IMR-90 (cell line): ENCODE measurements at regions not wholly inside any gene's neighbourhood (a gene's known extent, or its start where the extent isn't known, plus 50 kb on each side); places are given as distances from the start of the nearest gene placed in this dataset.
A peak's percentile ranks its signal among the peaks of the same experiment; 100 is the strongest.

Source experiments
- ATAC-seq: fragments of 200-7000 bp; cut with Tn5 transposase; 2 replicates; pipeline ENCODE4 v1.9.1; 2020; ENCODE audit warnings: low read depth, mild to moderate bottlenecking, moderate library complexity
- BruUV-seq: library from RNA; stranded (reverse); fragments of 400-500 nt; replicated peaks from 2 replicates; lab custom pipeline; 2021; lab: Mats Ljungman, UMichigan
- CTCF ChIA-PET: fragments of 300-600 bp; formaldehyde crosslinking; extraction: SDS; loops from one replicate; lab custom pipeline; 2021; ENCODE audit warnings: antibody characterized with exemption; lab: Yijun Ruan, JAX
- POLR2A ChIA-PET: fragments of 300-600 bp; sonication (Branson Sonifier 250); formaldehyde crosslinking; loops from one replicate; lab custom pipeline; 2022; ENCODE audit warnings: antibody characterized with exemption; ENCODE audit not compliant: unreplicated experiment; lab: Charles Lee
- DNase-seq: peaks from one replicate; pipeline ENCODE4 v3.0.0; 2013
- H2AFZ ChIP-seq: replicated peaks from 2 replicates; pipeline ENCODE3; 2013; ENCODE audit warnings: low read length, mild to moderate bottlenecking; ENCODE audit not compliant: poor library complexity
- H2AK5ac ChIP-seq: 2 replicates; pipeline ENCODE4 v1.6.1; 2013; ENCODE audit warnings: low read depth, low read length, inconsistent platforms
- H2AK9ac ChIP-seq: replicated peaks from 2 replicates; pipeline ENCODE3; 2013; ENCODE audit warnings: mild to moderate bottlenecking, low read depth, low read length, moderate library complexity; ENCODE audit not compliant: poor library complexity
- H2BK120ac ChIP-seq: 2 replicates; pipeline ENCODE4 v1.6.1; 2013; ENCODE audit warnings: low read depth, low read length, inconsistent platforms
- H2BK15ac ChIP-seq: 3 replicates; pipeline ENCODE4 v1.6.1; 2013; ENCODE audit warnings: low read depth, low read length, inconsistent platforms
- H2BK20ac ChIP-seq: 2 replicates; pipeline ENCODE4 v1.6.1; 2013; ENCODE audit warnings: low read depth, mild to moderate bottlenecking, inconsistent platforms, low read length, moderate library complexity
- H2BK5ac ChIP-seq: 2 replicates; pipeline ENCODE4 v1.6.1; 2013; ENCODE audit warnings: mild to moderate bottlenecking, low read depth, low read length, inconsistent platforms; ENCODE audit not compliant: poor library complexity, severe bottlenecking
- H3K14ac ChIP-seq: replicated peaks from 2 replicates; pipeline ENCODE4 v1.6.1; 2013; ENCODE audit warnings: low read depth, low read length, inconsistent platforms
- H3K18ac ChIP-seq: 2 replicates; pipeline ENCODE4 v1.6.1; 2013; ENCODE audit warnings: low read depth, low read length, control low read depth
- H3K23ac ChIP-seq: 2 replicates; pipeline ENCODE4 v1.6.1; 2013; ENCODE audit warnings: low read depth, low read length, inconsistent platforms
- H3K27ac ChIP-seq: 2 replicates; pipeline ENCODE4 v1.5.1; 2013; ENCODE audit warnings: mild to moderate bottlenecking, control low read depth, low read length; ENCODE audit not compliant: insufficient read depth
- H3K27me3 ChIP-seq: 2 replicates; pipeline ENCODE4 v1.6.1; 2013; ENCODE audit warnings: low read length; ENCODE audit not compliant: control insufficient read depth, insufficient read depth
- H3K36me3 ChIP-seq: 2 replicates; pipeline ENCODE4 v1.6.1; 2013; ENCODE audit warnings: low read length, mixed read lengths; ENCODE audit not compliant: control insufficient read depth, insufficient read depth
- H3K4ac ChIP-seq: 2 replicates; pipeline ENCODE4 v1.6.1; 2013; ENCODE audit warnings: low read depth, low read length, inconsistent platforms
- H3K4me1 ChIP-seq: 2 replicates; pipeline ENCODE4 v1.6.1; 2013; ENCODE audit warnings: low read length, mixed read lengths; ENCODE audit not compliant: control insufficient read depth, insufficient read depth
- H3K4me2 ChIP-seq: 2 replicates; pipeline ENCODE4 v1.6.1; 2013; ENCODE audit warnings: low read depth, mild to moderate bottlenecking, control low read depth, low read length, moderate library complexity
- H3K4me3 ChIP-seq: 2 replicates; pipeline ENCODE4 v1.5.1; 2013; ENCODE audit warnings: low read depth, mild to moderate bottlenecking, control low read depth, low read length, moderate library complexity; ENCODE audit not compliant: insufficient read depth
- H3K56ac ChIP-seq: 2 replicates; pipeline ENCODE4 v1.6.1; 2013; ENCODE audit warnings: low read length, inconsistent platforms; ENCODE audit not compliant: insufficient read depth; ENCODE audit errors: extremely low read depth
- H3K79me1 ChIP-seq, 2 experiments: 2 replicates each; pipeline ENCODE4 v1.6.1; 2013; ENCODE audit warnings: low read length in 2 of 2, inconsistent platforms in 1 of 2, low read depth in 1 of 2
- H3K9ac ChIP-seq: 2 replicates; pipeline ENCODE4 v1.6.1; 2013; ENCODE audit warnings: low read depth, low read length, control low read depth
- H3K9me1 ChIP-seq: 2 replicates; pipeline ENCODE4 v1.6.1; 2013; ENCODE audit warnings: low read length, inconsistent platforms; ENCODE audit not compliant: insufficient read depth
- H3K9me3 ChIP-seq: 2 replicates; pipeline ENCODE4 v1.6.1; 2013; ENCODE audit warnings: low read length; ENCODE audit not compliant: control insufficient read depth, insufficient read depth
- H4K20me1 ChIP-seq: 2 replicates; pipeline ENCODE4 v1.6.1; 2013; ENCODE audit warnings: low read length, inconsistent platforms; ENCODE audit not compliant: insufficient read depth
- H4K5ac ChIP-seq: 2 replicates; pipeline ENCODE4 v1.6.1; 2013; ENCODE audit warnings: mild to moderate bottlenecking, low read depth, low read length, control low read depth
- H4K8ac ChIP-seq, 2 experiments: 2 replicates each; pipeline ENCODE4 v1.6.1; 2013; ENCODE audit warnings: low read depth in 2 of 2, low read length in 2 of 2, control low read depth in 1 of 2, inconsistent platforms in 1 of 2
- H4K91ac ChIP-seq: 2 replicates; pipeline ENCODE4 v1.6.1; 2013; ENCODE audit warnings: low read depth, low read length, inconsistent platforms; ENCODE audit not compliant: insufficient read depth
- CHD1 ChIP-seq: IDR thresholded peaks from 2 replicates; pipeline ENCODE4 v1.6.1; 2012; ENCODE audit warnings: low read depth, low read length, improper control_type of control experiment
- ELK1 ChIP-seq: fragments of 150-350 bp; IDR thresholded peaks from 2 replicates; pipeline ENCODE4 v1.6.1; 2016; ENCODE audit warnings: low read depth, mild to moderate bottlenecking, low read length, moderate library complexity, borderline replicate concordance
- FOS ChIP-seq: fragments of 150-350 bp; IDR thresholded peaks from 2 replicates; pipeline ENCODE4 v1.6.1; 2016; ENCODE audit warnings: low read depth, low read length
- MAFK ChIP-seq: IDR thresholded peaks from 2 replicates; pipeline ENCODE4 v1.6.1; 2012; ENCODE audit warnings: low read depth, low read length, improper control_type of control experiment
- RCOR1 ChIP-seq: IDR thresholded peaks from 2 replicates; pipeline ENCODE4 v1.6.1; 2012; ENCODE audit warnings: mild to moderate bottlenecking, low read length, improper control_type of control experiment; ENCODE audit not compliant: insufficient replicate concordance
- WGBS, 2 experiments: methylation state at CpG; one replicate each; pipeline versions ENCODE4 v1.1.5 to v1.1.7; 2013; ENCODE audit warnings: missing lambda C conversion rate in 2 of 2; ENCODE audit not compliant: insufficient read length in 1 of 2; ENCODE audit errors: extremely low coverage in 2 of 2; 5-methylcytosine and 5-hydroxymethylcytosine counted together
- dilution Hi-C: fragments of 300-500 bp; cut with HindIII; formaldehyde crosslinking; loops from one replicate; pipeline ENCODE4 v1.14.3; 2018; ENCODE audit warnings: low sequenced_read_pairs; ENCODE audit not compliant: unreplicated experiment
- in situ Hi-C: fragments of 300-500 bp; cut with MboI; formaldehyde crosslinking; loops from 3 replicates; pipeline ENCODE4 v1.14.3; 2019; ENCODE audit warnings: low sequenced_read_pairs, inconsistent platforms, mixed read lengths
- intact Hi-C: fragments of 100-400 bp; cut with micrococcal nuclease; formaldehyde crosslinking; loops from 2 replicates; pipeline ENCODE4 v1.10.0; 2022

- Histone ChIP-seq H3K9me3 (no peaks in the 10 kb centered on the region), H3K4me1 (peaks cover 25% of the 10 kb centered on the region), H3K18ac (peak overlapping the region; percentile 68; the same call in 1 of the 2 replicates), H2BK15ac (peak overlapping the region; percentile 56; the same call in 1 of the 3 replicates), H3K27ac (no peak overlapping the region), H4K8ac (peak overlapping the region in 1 of 2 experiments; percentile 45; a peak in 1 of 4 replicates), H2BK120ac (peak overlapping the region; percentile 87), H2AFZ (no peak overlapping the region), H3K79me1 (no peaks in the 10 kb centered on the region), H2BK5ac (no peak overlapping the region), H3K56ac (no peak overlapping the region), H3K4me2 (no peak overlapping the region), H4K5ac (peak overlapping the region; percentile 61; the same call in 1 of the 2 replicates), H3K23ac (no peak overlapping the region), H3K36me3 (no peaks in the 10 kb centered on the region), H3K27me3 (peaks cover 9% of the 10 kb centered on the region; the same call in 1 of the 2 replicates), H4K91ac (peak overlapping the region; percentile 50; the same call in 1 of the 2 replicates), H2AK9ac (no peak overlapping the region), H3K9me1 (peaks cover 26% of the 10 kb centered on the region), H3K9ac (no peak overlapping the region), H3K4me3 (no peak overlapping the region), H4K20me1 (no peaks in the 10 kb centered on the region), H3K14ac (peak overlapping the region; percentile 5), H2BK20ac (peak overlapping the region; percentile 69), H2AK5ac (peak overlapping the region; percentile 81; the same call in 1 of the 2 replicates), H3K4ac (peak overlapping the region; percentile 83)
- no CpG with 5 or more reads among the region's 3 CpGs for WGBS, 2 experiments
- CTCF ChIA-PET, result interaction anchor here (1.1 kb wide), 1 partner anchor 16 kb away, joined by 4 read pairs; no protein-coding TSS in a partner anchor
- in situ Hi-C loops (no loop called here), intact Hi-C loops (no loop called here), dilution Hi-C loops (no loop called here)
- TF ChIP-seq FOS (no peak), ELK1 (no peak), MAFK (no peak), CHD1 (no peak), RCOR1 (no peak)
- POLR2A ChIA-PET, result no interaction called here
- no TSS peak for BruUV-seq
- ATAC-seq (no peak), DNase-seq (no peak)
Measured at GRCh38 chr22:27473533-27473932, 328.0 kb downstream of the MN1 start.
